ENCODE measurements at regions not wholly inside any gene's neighbourhood (a gene's known extent, or its start where the extent isn't known, plus 50 kb on each side); places are given as distances from the start of the nearest gene placed in this dataset.
"Not testable (repeated sequence)": the region's sequence is repeated elsewhere in the genome, so short reads cannot be mapped to it uniquely, and the experiment has no call there.

- TF ChIP-seq, protein P1, sequence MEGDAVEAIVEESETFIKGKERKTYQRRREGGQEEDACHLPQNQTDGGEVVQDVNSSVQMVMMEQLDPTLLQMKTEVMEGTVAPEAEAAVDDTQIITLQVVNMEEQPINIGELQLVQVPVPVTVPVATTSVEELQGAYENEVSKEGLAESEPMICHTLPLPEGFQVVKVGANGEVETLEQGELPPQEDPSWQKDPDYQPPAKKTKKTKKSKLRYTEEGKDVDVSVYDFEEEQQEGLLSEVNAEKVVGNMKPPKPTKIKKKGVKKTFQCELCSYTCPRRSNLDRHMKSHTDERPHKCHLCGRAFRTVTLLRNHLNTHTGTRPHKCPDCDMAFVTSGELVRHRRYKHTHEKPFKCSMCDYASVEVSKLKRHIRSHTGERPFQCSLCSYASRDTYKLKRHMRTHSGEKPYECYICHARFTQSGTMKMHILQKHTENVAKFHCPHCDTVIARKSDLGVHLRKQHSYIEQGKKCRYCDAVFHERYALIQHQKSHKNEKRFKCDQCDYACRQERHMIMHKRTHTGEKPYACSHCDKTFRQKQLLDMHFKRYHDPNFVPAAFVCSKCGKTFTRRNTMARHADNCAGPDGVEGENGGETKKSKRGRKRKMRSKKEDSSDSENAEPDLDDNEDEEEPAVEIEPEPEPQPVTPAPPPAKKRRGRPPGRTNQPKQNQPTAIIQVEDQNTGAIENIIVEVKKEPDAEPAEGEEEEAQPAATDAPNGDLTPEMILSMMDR (IDR thresholded peaks at IDR 0.05; ENCODE audit: insufficient read depth, low read depth, low read length), result not testable (repeated sequence)
- not testable (repeated sequence) for TF ChIP-seq EZH2 (IDR thresholded peaks at IDR 0.05; ENCODE audit: insufficient read depth, low read length)
These were observed 64.4 kb upstream of the MED14 start for GRCh38 chrX:40799745-40800144.
